ENCODE measurements at regions not wholly inside any gene's neighbourhood (a gene's known extent, or its start where the extent isn't known, plus 50 kb on each side); places are given as distances from the start of the nearest gene placed in this dataset.

DNA sequence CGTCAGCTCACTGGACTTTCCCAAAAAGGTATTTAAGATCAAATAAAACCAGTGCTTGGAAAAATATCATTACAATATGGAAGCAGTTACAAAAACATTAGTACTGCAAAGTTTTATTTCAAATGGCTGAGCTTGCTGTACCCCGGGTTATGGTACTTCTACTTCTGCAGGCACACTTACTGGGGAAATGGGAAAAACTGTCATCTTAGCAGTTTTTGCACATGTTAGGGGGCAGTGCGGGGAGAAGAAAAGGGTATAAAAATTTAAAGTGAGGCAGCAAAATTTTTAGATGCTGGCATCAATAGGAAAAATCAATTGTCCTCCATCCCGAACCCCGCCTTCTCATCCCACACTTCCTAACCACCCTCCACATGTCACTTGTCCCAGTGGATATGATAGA lies 133.4 kb downstream of the ATG4C start:
- no peak for DNase-seq

- DNase-seq = no peak
Observed at GRCh38 chr1:62917805-62918204, 133.9 kb downstream of the ATG4C start.

- DNase-seq = no peak
Observed at GRCh38 chr1:62918700-62919099, 134.8 kb downstream of the ATG4C start.

GRCh38 chr1:62922006-62922405 lies 138.1 kb downstream of the ATG4C start:
- no peak for DNase-seq

GRCh38 chr1:62924983-62925790 lies 141.3 kb downstream of the ATG4C start:
- DNase-seq = no peak

DNA sequence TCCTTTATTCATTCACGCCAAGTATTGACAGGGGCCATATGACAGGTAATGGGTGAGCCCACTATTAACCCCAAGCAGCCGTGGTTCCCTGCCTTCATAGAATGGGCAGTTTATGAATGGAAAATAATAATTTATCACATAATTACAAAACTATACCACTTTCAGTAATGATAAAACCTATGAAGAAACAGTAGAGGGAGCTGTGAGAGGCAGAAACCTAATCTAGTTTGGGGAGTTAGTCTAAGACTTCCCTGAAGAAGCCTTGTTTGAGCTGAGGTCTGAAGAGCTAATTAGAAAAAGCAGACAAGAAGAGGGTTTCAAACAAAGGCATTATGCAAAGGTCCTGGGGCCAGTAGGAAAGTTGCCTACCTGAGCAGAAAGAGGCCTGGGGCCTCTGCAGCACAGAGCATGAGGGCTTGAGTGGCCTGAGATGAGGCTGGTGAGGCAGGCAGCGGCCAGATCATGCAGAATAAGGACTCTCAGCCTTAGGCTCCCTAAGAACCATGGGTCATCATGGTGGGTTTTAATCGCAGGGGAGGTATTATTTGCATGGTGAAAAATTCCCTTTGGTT lies 142.8 kb downstream of the ATG4C start:
- no peak for DNase-seq

- DNase-seq = no peak
Observed at GRCh38 chr1:62928885-62929284, 145.0 kb downstream of the ATG4C start.

- DNase-seq = no peak
Observed at GRCh38 chr1:62937634-62938296, 153.8 kb downstream of the ATG4C start.

GRCh38 chr1:62941780-62942179 lies 157.8 kb downstream of the ATG4C start:
- no peak for DNase-seq

DNA sequence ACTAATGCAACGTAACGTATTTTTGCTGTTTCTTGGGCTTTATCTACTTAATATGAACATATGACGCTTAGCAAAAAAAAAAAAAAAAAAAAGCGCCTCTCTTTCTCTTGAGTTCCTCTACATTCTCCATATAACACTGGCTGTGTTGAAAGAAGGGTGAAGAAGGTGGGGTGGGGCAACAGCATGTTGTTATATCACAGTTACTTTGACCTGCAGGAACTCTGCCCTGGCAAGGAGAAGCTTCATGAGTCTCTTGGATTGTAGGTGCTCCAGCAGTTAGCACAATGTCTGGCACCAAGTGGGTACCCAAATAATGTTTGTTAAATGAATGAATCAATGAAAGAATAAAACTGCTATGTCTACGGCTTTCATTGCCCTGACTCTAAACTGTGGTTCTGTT lies 162.6 kb downstream of the ATG4C start:
- no peak for DNase-seq

GRCh38 chr1:62951428-62951827 lies 167.5 kb downstream of the ATG4C start:
- no peak for DNase-seq

- DNase-seq = no peak
Observed at GRCh38 chr1:62952596-62952995, 168.7 kb downstream of the ATG4C start.

DNA sequence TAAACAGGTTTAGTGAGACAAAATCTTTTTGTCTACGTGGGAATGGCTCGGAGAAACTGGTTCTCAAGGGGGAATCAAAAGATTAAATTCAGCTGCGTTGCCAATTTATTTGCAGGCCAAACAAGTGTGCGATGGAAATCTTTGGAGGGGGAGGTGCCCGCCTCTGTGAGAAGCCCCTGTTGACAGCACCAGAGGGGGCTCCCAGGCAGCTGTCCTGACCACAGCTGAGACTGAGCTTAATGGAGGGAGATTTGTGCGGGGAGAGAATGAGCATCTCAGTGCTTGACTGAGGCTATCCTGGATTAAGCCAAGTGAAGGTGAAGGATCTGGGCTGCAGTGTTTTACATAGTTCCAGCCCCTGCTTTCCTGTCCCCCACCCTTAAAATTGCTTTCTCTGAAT lies 169.7 kb downstream of the ATG4C start:
- DNase-seq = no peak

- DNase-seq = no peak
Observed at GRCh38 chr1:62954758-62955157, 170.8 kb downstream of the ATG4C start.

- no peak for DNase-seq
Observed at GRCh38 chr1:62955666-62956065, 171.7 kb downstream of the ATG4C start.

GRCh38 chr1:62962014-62962812 lies 178.3 kb downstream of the ATG4C start:
- no peak for DNase-seq

DNA sequence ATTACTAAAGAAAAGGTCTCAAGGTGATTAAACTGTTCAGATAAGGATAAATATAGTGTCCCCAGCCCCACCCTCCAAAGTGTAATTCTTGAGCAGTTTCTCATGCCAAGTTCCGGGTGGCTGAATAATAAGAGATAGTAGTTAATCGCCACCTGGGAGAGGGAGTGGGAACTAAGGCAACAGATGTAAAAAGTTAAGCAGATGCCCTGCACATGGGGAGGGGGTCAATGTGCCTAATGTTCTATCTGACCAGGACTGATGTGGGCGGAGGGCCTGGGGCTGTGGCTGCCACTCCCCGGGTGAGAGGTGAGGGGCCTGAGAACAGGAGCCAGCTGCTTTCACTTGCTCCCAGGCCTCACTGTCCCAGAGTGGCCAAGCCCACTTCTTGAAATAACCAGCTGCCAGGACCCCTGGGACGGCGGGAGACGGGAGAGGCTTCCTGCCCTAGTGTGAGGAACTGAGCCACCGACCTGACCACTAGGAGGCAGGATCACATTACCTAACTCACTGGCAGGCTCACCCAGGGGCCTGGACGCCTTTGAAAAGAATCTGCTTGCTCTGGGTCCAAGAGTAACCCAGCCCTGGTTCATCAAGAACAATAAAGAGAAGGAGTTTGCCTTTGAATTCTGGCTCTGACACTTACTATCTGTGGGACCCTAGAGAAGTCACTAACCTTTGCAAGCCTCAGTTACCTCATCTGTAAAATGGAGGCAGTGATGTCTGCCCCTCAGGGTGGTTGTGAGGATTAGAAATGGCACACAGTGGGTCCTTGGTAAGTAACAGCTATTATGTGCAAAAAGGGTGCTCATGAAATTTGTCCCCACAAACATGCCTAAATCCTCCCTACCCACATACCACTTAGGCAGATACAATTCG lies 179.2 kb downstream of the ATG4C start:
- DNase-seq = peak; percentile 8

DNA sequence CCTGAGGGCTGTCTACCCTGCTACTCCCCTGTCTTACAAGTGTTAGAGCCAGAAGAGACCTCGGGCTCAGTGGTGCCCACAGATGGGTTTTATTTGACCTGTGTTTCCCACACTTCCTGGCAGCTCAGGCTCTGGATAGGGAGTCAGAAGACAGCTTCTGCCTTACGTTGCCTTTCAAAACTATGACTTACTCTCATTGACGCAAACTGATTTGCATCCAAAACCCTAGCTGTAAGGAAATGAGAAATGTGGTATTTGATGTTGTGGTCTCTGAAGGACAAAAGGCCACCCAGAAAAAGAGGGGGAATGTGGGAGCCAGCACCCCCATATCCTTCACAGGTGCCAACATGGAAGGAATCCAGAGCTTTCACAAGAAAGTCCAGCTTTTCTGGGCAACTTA lies 180.2 kb downstream of the ATG4C start:
- no peak for DNase-seq

- DNase-seq = no peak
Observed at GRCh38 chr1:62967031-62967430, 183.1 kb downstream of the ATG4C start.

GRCh38 chr1:62977366-62977765 lies 193.4 kb downstream of the ATG4C start:
- DNase-seq = no peak

DNA sequence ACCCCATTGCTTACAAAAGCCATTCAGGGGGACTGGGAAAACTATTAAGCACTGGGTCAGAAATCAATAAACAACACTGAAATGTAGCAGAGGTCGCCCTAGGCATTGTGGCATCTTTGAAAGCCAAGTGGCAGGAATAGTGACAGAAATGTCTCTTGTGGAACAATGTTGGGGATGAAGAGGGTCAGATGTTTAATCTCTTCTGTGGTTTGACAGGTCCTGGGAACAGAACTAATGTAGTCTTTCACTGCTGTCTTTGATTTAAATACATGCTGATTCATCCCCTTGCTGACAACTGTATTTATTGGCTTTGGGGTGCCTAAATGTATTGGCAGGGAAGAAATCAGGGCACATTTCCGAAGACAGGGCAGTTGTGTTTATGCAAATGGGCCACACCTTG lies 194.8 kb downstream of the ATG4C start:
- no peak for DNase-seq

- no peak for DNase-seq
Observed at GRCh38 chr1:62981434-62981833, 197.5 kb downstream of the ATG4C start.
